NB4 (cell line): ENCODE measurements at regions not wholly inside any gene's neighbourhood (a gene's known extent, or its start where the extent isn't known, plus 50 kb on each side); places are given as distances from the start of the nearest gene placed in this dataset.

Experiments used
- MAX ChIP-seq: IDR thresholded peaks from 2 replicates; pipeline ENCODE4 v1.6.1; 2011; ENCODE audit warnings: low read depth, low read length
- POLR2A ChIP-seq: IDR thresholded peaks from 2 replicates; pipeline ENCODE4 v1.6.1; 2011; ENCODE audit warnings: mild to moderate bottlenecking; ENCODE audit not compliant: insufficient read length; ENCODE audit errors: extremely low read depth
- TF ChIP-seq, protein P1 (sequence below): IDR thresholded peaks from one replicate; pipeline ENCODE4 v1.5.1; 2012; ENCODE audit warnings: low read depth, low read length

GRCh38 chr2:226168496-226169160 lies 631.0 kb downstream of the IRS1 start:
- TF ChIP-seq, protein P1, sequence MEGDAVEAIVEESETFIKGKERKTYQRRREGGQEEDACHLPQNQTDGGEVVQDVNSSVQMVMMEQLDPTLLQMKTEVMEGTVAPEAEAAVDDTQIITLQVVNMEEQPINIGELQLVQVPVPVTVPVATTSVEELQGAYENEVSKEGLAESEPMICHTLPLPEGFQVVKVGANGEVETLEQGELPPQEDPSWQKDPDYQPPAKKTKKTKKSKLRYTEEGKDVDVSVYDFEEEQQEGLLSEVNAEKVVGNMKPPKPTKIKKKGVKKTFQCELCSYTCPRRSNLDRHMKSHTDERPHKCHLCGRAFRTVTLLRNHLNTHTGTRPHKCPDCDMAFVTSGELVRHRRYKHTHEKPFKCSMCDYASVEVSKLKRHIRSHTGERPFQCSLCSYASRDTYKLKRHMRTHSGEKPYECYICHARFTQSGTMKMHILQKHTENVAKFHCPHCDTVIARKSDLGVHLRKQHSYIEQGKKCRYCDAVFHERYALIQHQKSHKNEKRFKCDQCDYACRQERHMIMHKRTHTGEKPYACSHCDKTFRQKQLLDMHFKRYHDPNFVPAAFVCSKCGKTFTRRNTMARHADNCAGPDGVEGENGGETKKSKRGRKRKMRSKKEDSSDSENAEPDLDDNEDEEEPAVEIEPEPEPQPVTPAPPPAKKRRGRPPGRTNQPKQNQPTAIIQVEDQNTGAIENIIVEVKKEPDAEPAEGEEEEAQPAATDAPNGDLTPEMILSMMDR = no peak
- TF ChIP-seq MAX (no peak), POLR2A (no peak)
